HCT116 (cell line): ENCODE measurements at regions not wholly inside any gene's neighbourhood (a gene's known extent, or its start where the extent isn't known, plus 50 kb on each side); places are given as distances from the start of the nearest gene placed in this dataset.

Experiments
- ATAC-seq: fragments of 200-7000 bp; cut with Tn5 transposase; 2 replicates; pipeline ENCODE4 v1.9.1; 2020; ENCODE audit warnings: mild to moderate bottlenecking, moderate library complexity
- BruUV-seq: library from RNA; stranded (reverse); fragments of 400-500 nt; replicated peaks from 2 replicates; lab custom pipeline; 2021; lab: Mats Ljungman, UMichigan
- CTCF ChIA-PET: fragments of 300-600 bp; sonication (Branson Sonifier 250); formaldehyde crosslinking; loops from one replicate; lab custom pipeline; 2021; ENCODE audit warnings: antibody characterized with exemption; lab: Charles Lee
- POLR2A ChIA-PET: fragments of 300-600, 350-600 bp; sonication (Branson Sonifier 250); formaldehyde crosslinking; loops from one replicate; lab custom pipeline; 2021; ENCODE audit warnings: antibody characterized with exemption; lab: Charles Lee
- RAD21 ChIA-PET, 2 experiments: fragments of 300-600 bp; sonication (Branson Sonifier 250); formaldehyde crosslinking; loops; one replicate each; lab custom pipeline; 2023; ENCODE audit warnings: low total read pairs in 2 of 2; ENCODE audit not compliant: uncharacterized antibody in 2 of 2, unreplicated experiment in 2 of 2, low non-redundant PET in 1 of 2; lab: Charles Lee
- DNase-seq: peaks from one replicate; pipeline ENCODE4 v3.0.0-alpha.2; 2010; ENCODE audit warnings: low read depth, low spot score
- H2AFZ ChIP-seq: fragments of 200-600 bp; shearing (Covaris generic), sonication (generic); 2 replicates; pipeline ENCODE4 v1.6.1; 2017; ENCODE audit warnings: low read depth, mixed run types, mixed read lengths, antibody characterized with exemption, low read length; ENCODE audit not compliant: poor library complexity, severe bottlenecking
- H3K27ac ChIP-seq: 2 replicates; pipeline ENCODE4 v1.5.1; 2012; ENCODE audit warnings: low read depth, low read length
- H3K27me3 ChIP-seq: fragments of 200-600 bp; sonication (generic); 2 replicates; pipeline ENCODE4 v1.6.1; 2016; ENCODE audit warnings: mixed run types, low read length, mixed read lengths; ENCODE audit not compliant: insufficient read depth
- H3K36me3 ChIP-seq, 2 experiments: fragments of 200-500 bp in 1 of 2; fragments of 200-600 bp in 1 of 2; sonication (Bioruptor generic) in 1 of 2; sonication (generic) in 1 of 2; 2 replicates each; pipeline versions ENCODE4 v1.5.1 to v1.6.1; 2014 to 2016; ENCODE audit warnings: low read length in 2 of 2, inconsistent platforms in 1 of 2, mixed read lengths in 1 of 2, mixed run types in 1 of 2; ENCODE audit not compliant: insufficient read depth in 2 of 2, control insufficient read depth in 1 of 2
- H3K4me1 ChIP-seq, 2 experiments: fragments of 200-600 bp in 1 of 2; sonication (generic) in 1 of 2; 2 replicates each; pipeline versions ENCODE4 v1.5.1 to v1.6.1; 2012 to 2017; ENCODE audit warnings: low read length in 2 of 2, inconsistent platforms in 1 of 2, mild to moderate bottlenecking in 1 of 2, mixed read lengths in 1 of 2, mixed run types in 1 of 2, moderate library complexity in 1 of 2; ENCODE audit not compliant: insufficient read depth in 2 of 2, control insufficient read depth in 1 of 2
- H3K4me2 ChIP-seq: fragments of 200-600 bp; sonication (generic); 2 replicates; pipeline ENCODE4 v1.6.1; 2017; ENCODE audit warnings: mixed run types, low read length, mixed read lengths
- H3K4me3 ChIP-seq, 2 experiments: fragments of 200-600 bp in 1 of 2; sonication (generic) in 1 of 2; replicated peaks in 1 of 2; 2 replicates each; pipeline ENCODE4 v1.5.1; 2011 to 2016; ENCODE audit warnings: low read length in 2 of 2, control low read depth in 1 of 2, low read depth in 1 of 2, mild to moderate bottlenecking in 1 of 2, mixed read lengths in 1 of 2, mixed run types in 1 of 2
- H3K79me2 ChIP-seq: fragments of 200-600 bp; sonication (generic); 2 replicates; pipeline ENCODE4 v1.6.1; 2017; ENCODE audit warnings: mild to moderate bottlenecking, mixed run types, low read length, moderate library complexity, mixed read lengths; ENCODE audit not compliant: insufficient read depth
- H3K9ac ChIP-seq: fragments of 200-600 bp; sonication (generic); 2 replicates; pipeline ENCODE4 v1.6.1; 2016; ENCODE audit warnings: low read length, mixed read lengths
- H3K9me2 ChIP-seq: fragments of 200-600 bp; sonication (generic), shearing (Covaris generic); 2 replicates; pipeline ENCODE4 v1.6.1; 2017; ENCODE audit warnings: mixed run types, mild to moderate bottlenecking, moderate library complexity; ENCODE audit not compliant: insufficient read depth
- H3K9me3 ChIP-seq, 2 experiments: fragments of 200-500 bp in 1 of 2; fragments of 200-600 bp in 1 of 2; sonication (Bioruptor generic) in 1 of 2; sonication (generic) in 1 of 2; 2 replicates each; pipeline ENCODE4 v1.6.1; 2014 to 2017; ENCODE audit warnings: low read length in 2 of 2, mixed read lengths in 2 of 2, inconsistent platforms in 1 of 2, low read depth in 1 of 2, mild to moderate bottlenecking in 1 of 2, mixed run types in 1 of 2, moderate library complexity in 1 of 2; ENCODE audit not compliant: control insufficient read depth in 1 of 2, insufficient read depth in 1 of 2
- H4K20me1 ChIP-seq: fragments of 200-600 bp; sonication (generic), shearing (Covaris generic); 2 replicates; pipeline ENCODE4 v1.6.1; 2017; ENCODE audit warnings: mixed run types, mild to moderate bottlenecking, moderate library complexity; ENCODE audit not compliant: insufficient read depth
- CBX3 ChIP-seq: IDR thresholded peaks from 2 replicates; pipeline ENCODE4 v1.6.1; 2012; ENCODE audit warnings: low read depth
- CEBPB ChIP-seq: IDR thresholded peaks from 2 replicates; pipeline ENCODE4 v1.6.1; 2012; ENCODE audit warnings: low read depth
- EGR1 ChIP-seq: IDR thresholded peaks from 2 replicates; pipeline ENCODE4 v1.6.1; 2012; ENCODE audit warnings: low read depth
- EZH2phosphoT487 ChIP-seq: fragments of 200-600 bp; IDR thresholded peaks from 2 replicates; pipeline ENCODE4 v1.6.1; 2018; ENCODE audit warnings: antibody characterized with exemption, borderline replicate concordance
- POLR2A ChIP-seq: IDR thresholded peaks from 2 replicates; pipeline ENCODE4 v1.7.0; 2011; ENCODE audit warnings: borderline replicate concordance; ENCODE audit not compliant: insufficient read depth, insufficient read length; ENCODE audit errors: extremely low read depth
- POLR2AphosphoS5 ChIP-seq: IDR thresholded peaks from 2 replicates; pipeline ENCODE4 v1.6.1; 2011; ENCODE audit warnings: mild to moderate bottlenecking, low read depth, low read length, moderate library complexity
- SP1 ChIP-seq: IDR thresholded peaks from 2 replicates; pipeline ENCODE4 v1.6.1; 2012; ENCODE audit warnings: low read depth
- TCF7L2 ChIP-seq: IDR thresholded peaks from 2 replicates; pipeline ENCODE4 v1.7.0; 2011; ENCODE audit warnings: borderline replicate concordance, inconsistent platforms; ENCODE audit not compliant: insufficient read depth, insufficient read length; ENCODE audit errors: extremely low read depth
- ZNF274 ChIP-seq: fragments of 200-500 bp; sonication (Bioruptor generic); IDR thresholded peaks from 2 replicates; pipeline ENCODE4 v1.6.1; 2014; ENCODE audit warnings: mild to moderate bottlenecking, low read depth, low read length, inconsistent platforms
- intact Hi-C: fragments of 100-400 bp; cut with micrococcal nuclease; formaldehyde crosslinking; loops from 2 replicates; pipeline ENCODE4 v1.10.0; 2022
- TF ChIP-seq, protein P1 (sequence below): IDR thresholded peaks from 2 replicates; pipeline ENCODE4 v1.6.1; 2011; ENCODE audit warnings: mild to moderate bottlenecking, low read length, moderate library complexity; ENCODE audit not compliant: insufficient replicate concordance; ENCODE audit errors: extremely low read depth
- TF ChIP-seq, protein P2 (sequence below): IDR thresholded peaks from 2 replicates; pipeline ENCODE4 v1.6.1; 2012; ENCODE audit warnings: low read depth
- TF ChIP-seq, protein P3 (sequence below), 3 experiments: fragments of 200-600 bp in 1 of 3; sonication (generic) in 1 of 3; IDR thresholded peaks in 2 of 3; conservative IDR thresholded peaks in 1 of 3; 2 replicates each; pipeline ENCODE4 v1.5.1; 2012 to 2017; ENCODE audit warnings: low read depth in 2 of 3, low read length in 2 of 3, antibody characterized with exemption in 1 of 3, borderline replicate concordance in 1 of 3, control low read depth in 1 of 3, mild to moderate bottlenecking in 1 of 3, mixed read lengths in 1 of 3, mixed run types in 1 of 3, moderate library complexity in 1 of 3; ENCODE audit not compliant: insufficient read depth in 1 of 3

DNA sequence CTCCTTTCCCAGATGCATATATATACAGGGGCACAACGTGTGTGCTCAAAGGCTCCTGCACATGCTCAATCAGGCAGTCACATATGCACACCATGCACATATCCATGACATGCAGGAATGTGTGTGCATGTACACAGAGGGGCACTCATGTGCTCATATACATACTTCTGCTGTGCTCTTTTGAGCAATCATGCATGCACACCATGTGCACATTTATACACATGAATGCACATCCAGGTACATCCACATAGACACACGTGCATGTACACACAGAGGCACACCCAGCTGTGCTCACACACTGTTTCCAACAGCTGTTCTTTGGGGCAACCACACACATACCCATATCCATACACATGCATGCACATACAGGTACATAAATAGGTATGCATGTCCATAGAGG is 165.3 kb downstream of the SALL1 start:
- Histone ChIP-seq H3K4me1 (no peaks in the 10 kb centered on the region), H3K36me3 (no peaks in the 10 kb centered on the region), H3K9me2 (no peaks in the 10 kb centered on the region), H3K79me2 (no peaks in the 10 kb centered on the region), H3K4me3 (no peak overlapping the region), H3K4me2 (no peak overlapping the region), H3K9me3 (no peaks in the 10 kb centered on the region), H3K27me3 (no peaks in the 10 kb centered on the region), H3K9ac (no peak overlapping the region), H4K20me1 (no peaks in the 10 kb centered on the region), H3K27ac (no peak overlapping the region), H2AFZ (no peak overlapping the region)
- TF ChIP-seq TCF7L2 (no peak), CEBPB (no peak), POLR2A (no peak), ZNF274 (no peak), EZH2phosphoT487 (no peak), POLR2AphosphoS5 (no peak)
- TF ChIP-seq, protein P1, sequence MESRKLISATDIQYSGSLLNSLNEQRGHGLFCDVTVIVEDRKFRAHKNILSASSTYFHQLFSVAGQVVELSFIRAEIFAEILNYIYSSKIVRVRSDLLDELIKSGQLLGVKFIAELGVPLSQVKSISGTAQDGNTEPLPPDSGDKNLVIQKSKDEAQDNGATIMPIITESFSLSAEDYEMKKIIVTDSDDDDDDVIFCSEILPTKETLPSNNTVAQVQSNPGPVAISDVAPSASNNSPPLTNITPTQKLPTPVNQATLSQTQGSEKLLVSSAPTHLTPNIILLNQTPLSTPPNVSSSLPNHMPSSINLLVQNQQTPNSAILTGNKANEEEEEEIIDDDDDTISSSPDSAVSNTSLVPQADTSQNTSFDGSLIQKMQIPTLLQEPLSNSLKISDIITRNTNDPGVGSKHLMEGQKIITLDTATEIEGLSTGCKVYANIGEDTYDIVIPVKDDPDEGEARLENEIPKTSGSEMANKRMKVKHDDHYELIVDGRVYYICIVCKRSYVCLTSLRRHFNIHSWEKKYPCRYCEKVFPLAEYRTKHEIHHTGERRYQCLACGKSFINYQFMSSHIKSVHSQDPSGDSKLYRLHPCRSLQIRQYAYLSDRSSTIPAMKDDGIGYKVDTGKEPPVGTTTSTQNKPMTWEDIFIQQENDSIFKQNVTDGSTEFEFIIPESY, result no peak
- DNase-seq (no peak), ATAC-seq (no peak)
- no TSS peak for BruUV-seq
- ChIA-PET CTCF (no interaction called here), RAD21 (no interaction called here), POLR2A (no interaction called here)
- intact Hi-C loops, result no loop called here

DNA sequence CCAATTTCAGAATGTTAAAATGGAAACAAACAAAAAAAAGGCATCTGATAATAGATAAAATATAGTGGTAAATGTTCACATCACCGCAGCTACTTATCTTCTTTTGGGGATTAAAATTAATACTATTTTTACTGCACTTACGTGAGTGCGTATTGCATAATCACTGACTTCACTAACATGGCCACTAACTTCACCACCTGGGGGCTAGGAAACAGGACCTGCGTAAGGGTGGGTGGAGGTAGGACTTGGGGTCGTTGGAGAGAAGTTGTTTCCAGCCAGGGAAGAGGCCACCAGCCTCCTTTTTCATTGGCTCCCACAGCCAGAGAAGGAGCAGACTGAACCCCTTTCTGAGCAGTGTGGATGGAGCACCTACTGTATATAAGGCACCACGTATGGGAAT is 166.4 kb downstream of the SALL1 start:
- no peak for ATAC-seq
- H3K27me3 ChIP-seq, result 0 out of 2 replicates have a peak, but pooled peaks cover 2% of the 10 kb centered on the region
- H3K4me3 ChIP-seq, result no peak overlapping the region
- no peaks in the 10 kb centered on the region for H3K79me2 ChIP-seq
- no peak overlapping the region for H3K9ac ChIP-seq
- no peaks in the 10 kb centered on the region for H3K9me3 ChIP-seq
- no peak overlapping the region for H3K4me2 ChIP-seq
- BruUV-seq, result no TSS peak
- H2AFZ ChIP-seq, result no peak overlapping the region
- TF ChIP-seq POLR2AphosphoS5 (no peak), EGR1 (no peak), CBX3 (no peak), EZH2phosphoT487 (no peak), SP1 (no peak), TCF7L2 (no peak)
- TF ChIP-seq, protein P2, sequence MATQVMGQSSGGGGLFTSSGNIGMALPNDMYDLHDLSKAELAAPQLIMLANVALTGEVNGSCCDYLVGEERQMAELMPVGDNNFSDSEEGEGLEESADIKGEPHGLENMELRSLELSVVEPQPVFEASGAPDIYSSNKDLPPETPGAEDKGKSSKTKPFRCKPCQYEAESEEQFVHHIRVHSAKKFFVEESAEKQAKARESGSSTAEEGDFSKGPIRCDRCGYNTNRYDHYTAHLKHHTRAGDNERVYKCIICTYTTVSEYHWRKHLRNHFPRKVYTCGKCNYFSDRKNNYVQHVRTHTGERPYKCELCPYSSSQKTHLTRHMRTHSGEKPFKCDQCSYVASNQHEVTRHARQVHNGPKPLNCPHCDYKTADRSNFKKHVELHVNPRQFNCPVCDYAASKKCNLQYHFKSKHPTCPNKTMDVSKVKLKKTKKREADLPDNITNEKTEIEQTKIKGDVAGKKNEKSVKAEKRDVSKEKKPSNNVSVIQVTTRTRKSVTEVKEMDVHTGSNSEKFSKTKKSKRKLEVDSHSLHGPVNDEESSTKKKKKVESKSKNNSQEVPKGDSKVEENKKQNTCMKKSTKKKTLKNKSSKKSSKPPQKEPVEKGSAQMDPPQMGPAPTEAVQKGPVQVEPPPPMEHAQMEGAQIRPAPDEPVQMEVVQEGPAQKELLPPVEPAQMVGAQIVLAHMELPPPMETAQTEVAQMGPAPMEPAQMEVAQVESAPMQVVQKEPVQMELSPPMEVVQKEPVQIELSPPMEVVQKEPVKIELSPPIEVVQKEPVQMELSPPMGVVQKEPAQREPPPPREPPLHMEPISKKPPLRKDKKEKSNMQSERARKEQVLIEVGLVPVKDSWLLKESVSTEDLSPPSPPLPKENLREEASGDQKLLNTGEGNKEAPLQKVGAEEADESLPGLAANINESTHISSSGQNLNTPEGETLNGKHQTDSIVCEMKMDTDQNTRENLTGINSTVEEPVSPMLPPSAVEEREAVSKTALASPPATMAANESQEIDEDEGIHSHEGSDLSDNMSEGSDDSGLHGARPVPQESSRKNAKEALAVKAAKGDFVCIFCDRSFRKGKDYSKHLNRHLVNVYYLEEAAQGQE, result no peak
- TF ChIP-seq, protein P3, sequence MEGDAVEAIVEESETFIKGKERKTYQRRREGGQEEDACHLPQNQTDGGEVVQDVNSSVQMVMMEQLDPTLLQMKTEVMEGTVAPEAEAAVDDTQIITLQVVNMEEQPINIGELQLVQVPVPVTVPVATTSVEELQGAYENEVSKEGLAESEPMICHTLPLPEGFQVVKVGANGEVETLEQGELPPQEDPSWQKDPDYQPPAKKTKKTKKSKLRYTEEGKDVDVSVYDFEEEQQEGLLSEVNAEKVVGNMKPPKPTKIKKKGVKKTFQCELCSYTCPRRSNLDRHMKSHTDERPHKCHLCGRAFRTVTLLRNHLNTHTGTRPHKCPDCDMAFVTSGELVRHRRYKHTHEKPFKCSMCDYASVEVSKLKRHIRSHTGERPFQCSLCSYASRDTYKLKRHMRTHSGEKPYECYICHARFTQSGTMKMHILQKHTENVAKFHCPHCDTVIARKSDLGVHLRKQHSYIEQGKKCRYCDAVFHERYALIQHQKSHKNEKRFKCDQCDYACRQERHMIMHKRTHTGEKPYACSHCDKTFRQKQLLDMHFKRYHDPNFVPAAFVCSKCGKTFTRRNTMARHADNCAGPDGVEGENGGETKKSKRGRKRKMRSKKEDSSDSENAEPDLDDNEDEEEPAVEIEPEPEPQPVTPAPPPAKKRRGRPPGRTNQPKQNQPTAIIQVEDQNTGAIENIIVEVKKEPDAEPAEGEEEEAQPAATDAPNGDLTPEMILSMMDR (IDR thresholded peaks at IDR 0.05 in 2 of 3, conservative IDR thresholded peaks at IDR 0.05 in 1 of 3; ENCODE audit: borderline replicate concordance in 1 of 3, insufficient read depth in 1 of 3, low read depth in 2 of 3, low read length in 2 of 3), result no peak
- TF ChIP-seq, all 23 proteins: peak for 0
- H3K4me1 ChIP-seq, result no peaks in the 10 kb centered on the region
- CTCF ChIA-PET, result no interaction called here
- intact Hi-C loops, result no loop called here
- POLR2A ChIA-PET, result no interaction called here
- H3K9me2 ChIP-seq, result no peaks in the 10 kb centered on the region
- H3K27ac ChIP-seq, result no peak overlapping the region
- no peak for DNase-seq
- RAD21 ChIA-PET, result no interaction called here
- H4K20me1 ChIP-seq, result no peaks in the 10 kb centered on the region
- no peaks in the 10 kb centered on the region for H3K36me3 ChIP-seq
